IPS DF 6.9 (cell line): ENCODE measurements at regions not wholly inside any gene's neighbourhood (a gene's known extent, or its start where the extent isn't known, plus 50 kb on each side); places are given as distances from the start of the nearest gene placed in this dataset.

ENCODE experiments used
- DNase-seq: peaks from one replicate; pipeline ENCODE4 v3.0.0-alpha.2; 2013; ENCODE audit warnings: low read depth, low spot score
- H3K27ac ChIP-seq: one replicate; pipeline ENCODE4 v1.5.1; 2013; ENCODE audit warnings: low read length, control low read depth
- H3K27me3 ChIP-seq: 2 replicates; pipeline ENCODE4 v1.6.1; 2013; ENCODE audit warnings: mild to moderate bottlenecking, low read length; ENCODE audit not compliant: control insufficient read depth, insufficient read depth
- H3K36me3 ChIP-seq: 2 replicates; pipeline ENCODE4 v1.6.1; 2013; ENCODE audit warnings: low read length; ENCODE audit not compliant: control insufficient read depth, insufficient read depth
- H3K4me1 ChIP-seq: 2 replicates; pipeline ENCODE4 v1.6.1; 2013; ENCODE audit warnings: low read length; ENCODE audit not compliant: control insufficient read depth, insufficient read depth
- H3K4me3 ChIP-seq: 2 replicates; pipeline ENCODE4 v1.5.1; 2013; ENCODE audit warnings: mild to moderate bottlenecking, low read length
- H3K9me3 ChIP-seq: 2 replicates; pipeline ENCODE4 v1.6.1; 2013; ENCODE audit warnings: low read length, inconsistent platforms; ENCODE audit not compliant: control insufficient read depth, insufficient read depth
- WGBS: extraction: QIAGEN DNeasy Blood & Tissue Kit; methylation state at CpG from one replicate; pipeline ENCODE4 v1.1.7; 2013; ENCODE audit warnings: mixed read lengths, missing lambda C conversion rate; ENCODE audit not compliant: insufficient read length, insufficient coverage; 5-methylcytosine and 5-hydroxymethylcytosine counted together

GRCh38 chr2:107418708-107419107, 408.0 kb upstream of the RGPD4 start:
- no peak overlapping the region for H3K4me3 ChIP-seq
- H3K27ac ChIP-seq, result no peak overlapping the region
- no peaks in the 10 kb centered on the region for H3K9me3 ChIP-seq
- no peaks in the 10 kb centered on the region for H3K36me3 ChIP-seq
- no CpG with 5 or more reads among the region's 3 CpGs for WGBS
- DNase-seq, result no peak
- no peaks in the 10 kb centered on the region for H3K4me1 ChIP-seq
- H3K27me3 ChIP-seq, result no peaks in the 10 kb centered on the region

GRCh38 chr2:107419191-107419590, 407.5 kb upstream of the RGPD4 start:
- no peak for DNase-seq
- H3K4me1 ChIP-seq, result no peaks in the 10 kb centered on the region
- no peaks in the 10 kb centered on the region for H3K36me3 ChIP-seq
- no peaks in the 10 kb centered on the region for H3K9me3 ChIP-seq
- H3K27me3 ChIP-seq, result no peaks in the 10 kb centered on the region
- WGBS, result no CpG with 5 or more reads among the region's 1 CpG
- H3K4me3 ChIP-seq, result no peak overlapping the region
- no peak overlapping the region for H3K27ac ChIP-seq

GRCh38 chr2:107428781-107429180, 397.9 kb upstream of the RGPD4 start:
- H3K36me3 ChIP-seq, result no peaks in the 10 kb centered on the region
- H3K9me3 ChIP-seq, result no peaks in the 10 kb centered on the region
- H3K4me1 ChIP-seq, result no peaks in the 10 kb centered on the region
- H3K27ac ChIP-seq, result no peak overlapping the region
- WGBS, result no CpG with 5 or more reads among the region's 3 CpGs
- DNase-seq, result no peak
- H3K4me3 ChIP-seq, result no peak overlapping the region
- no peaks in the 10 kb centered on the region for H3K27me3 ChIP-seq

- no CpG with 5 or more reads among the region's 1 CpG for WGBS
- Histone ChIP-seq H3K4me1 (no peaks in the 10 kb centered on the region), H3K9me3 (no peaks in the 10 kb centered on the region), H3K36me3 (no peaks in the 10 kb centered on the region), H3K4me3 (no peak overlapping the region), H3K27ac (no peak overlapping the region), H3K27me3 (no peaks in the 10 kb centered on the region)
- DNase-seq, result no peak
Measured at GRCh38 chr2:107430006-107430405, 396.7 kb upstream of the RGPD4 start.

GRCh38 chr2:107430596-107431266, 396.0 kb upstream of the RGPD4 start:
- H3K4me3 ChIP-seq, result no peak overlapping the region
- no CpG with 5 or more reads among the region's 10 CpGs for WGBS
- no peaks in the 10 kb centered on the region for H3K36me3 ChIP-seq
- no peaks in the 10 kb centered on the region for H3K9me3 ChIP-seq
- no peaks in the 10 kb centered on the region for H3K27me3 ChIP-seq
- DNase-seq, result no peak
- H3K4me1 ChIP-seq, result no peaks in the 10 kb centered on the region
- no peak overlapping the region for H3K27ac ChIP-seq

GRCh38 chr2:107436281-107436680, 390.4 kb upstream of the RGPD4 start:
- H3K27ac ChIP-seq, result no peak overlapping the region
- no peaks in the 10 kb centered on the region for H3K9me3 ChIP-seq
- H3K4me3 ChIP-seq, result no peak overlapping the region
- no peaks in the 10 kb centered on the region for H3K4me1 ChIP-seq
- DNase-seq, result no peak
- H3K36me3 ChIP-seq, result no peaks in the 10 kb centered on the region
- no peaks in the 10 kb centered on the region for H3K27me3 ChIP-seq

GRCh38 chr2:107437265-107437664, 389.4 kb upstream of the RGPD4 start:
- no peak for DNase-seq
- Histone ChIP-seq H3K4me3 (no peak overlapping the region), H3K4me1 (no peaks in the 10 kb centered on the region), H3K9me3 (no peaks in the 10 kb centered on the region), H3K36me3 (no peaks in the 10 kb centered on the region), H3K27me3 (no peaks in the 10 kb centered on the region), H3K27ac (no peak overlapping the region)

- H3K4me3 ChIP-seq, result no peak overlapping the region
- no peaks in the 10 kb centered on the region for H3K4me1 ChIP-seq
- H3K36me3 ChIP-seq, result no peaks in the 10 kb centered on the region
- no peak for DNase-seq
- no peaks in the 10 kb centered on the region for H3K9me3 ChIP-seq
- no CpG with 5 or more reads among the region's 2 CpGs for WGBS
- no peak overlapping the region for H3K27ac ChIP-seq
- no peaks in the 10 kb centered on the region for H3K27me3 ChIP-seq
Measured at GRCh38 chr2:107437807-107438206, 388.9 kb upstream of the RGPD4 start.

GRCh38 chr2:107448160-107448559, 378.5 kb upstream of the RGPD4 start:
- no peak for DNase-seq
- no peaks in the 10 kb centered on the region for H3K4me1 ChIP-seq
- no peaks in the 10 kb centered on the region for H3K36me3 ChIP-seq
- H3K27ac ChIP-seq, result no peak overlapping the region
- WGBS, result no CpG with 5 or more reads among the region's 1 CpG
- H3K4me3 ChIP-seq, result no peak overlapping the region
- no peaks in the 10 kb centered on the region for H3K9me3 ChIP-seq
- H3K27me3 ChIP-seq, result no peaks in the 10 kb centered on the region

- no CpG with 5 or more reads among the region's 4 CpGs for WGBS
- Histone ChIP-seq H3K9me3 (no peaks in the 10 kb centered on the region), H3K4me1 (no peaks in the 10 kb centered on the region), H3K27me3 (no peaks in the 10 kb centered on the region), H3K4me3 (no peak overlapping the region), H3K36me3 (no peaks in the 10 kb centered on the region), H3K27ac (no peak overlapping the region)
- DNase-seq, result no peak
Measured at GRCh38 chr2:107461301-107461700, 365.4 kb upstream of the RGPD4 start.

- no peak for DNase-seq
Measured at GRCh38 chr2:107462181-107462580, 364.5 kb upstream of the RGPD4 start.

More at GRCh38 chr2:107462181-107462580, 364.5 kb upstream of the RGPD4 start:
- no CpG with 5 or more reads among the region's 2 CpGs for WGBS
- H3K27me3 ChIP-seq, result no peaks in the 10 kb centered on the region
- H3K27ac ChIP-seq, result no peak overlapping the region
- H3K36me3 ChIP-seq, result no peaks in the 10 kb centered on the region
- H3K9me3 ChIP-seq, result no peaks in the 10 kb centered on the region
- H3K4me3 ChIP-seq, result no peak overlapping the region
- no peaks in the 10 kb centered on the region for H3K4me1 ChIP-seq
